ENCODE measurements at regions not wholly inside any gene's neighbourhood (a gene's known extent, or its start where the extent isn't known, plus 50 kb on each side); places are given as distances from the start of the nearest gene placed in this dataset.

DNA sequence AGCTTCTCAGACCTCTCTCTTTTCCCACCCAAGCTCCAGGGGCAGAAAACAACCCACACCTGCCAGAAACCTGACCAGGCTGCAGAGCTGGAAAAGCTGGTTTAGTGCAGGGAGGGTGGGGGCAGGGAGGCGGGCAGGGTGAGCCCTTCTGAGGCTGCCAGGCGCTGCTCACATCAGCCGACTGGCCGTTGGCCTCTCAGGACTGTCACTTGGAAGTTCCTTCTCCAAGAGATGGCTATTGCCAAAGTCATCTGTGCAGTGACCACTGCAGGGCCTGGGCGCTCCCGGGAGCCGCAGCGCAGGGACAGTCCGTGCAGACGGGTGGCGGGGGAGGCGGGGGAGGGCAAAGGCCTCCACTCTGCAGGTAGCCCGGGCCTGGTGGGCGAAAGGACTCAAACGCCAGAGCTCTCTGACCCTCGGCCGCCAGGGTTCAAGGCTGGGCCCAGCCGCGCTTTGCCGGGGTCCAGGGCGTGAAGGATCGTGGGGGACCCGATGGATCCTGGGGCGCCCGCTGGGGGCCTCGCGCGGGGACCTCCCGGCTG lies 205.0 kb upstream of the IER5L start:
- TF ChIP-seq POLR2AphosphoS5 (IDR thresholded peaks at IDR 0.05) (no peak), EP300 (IDR thresholded peaks at IDR 0.05) (no peak), POLR2A (IDR thresholded peaks at IDR 0.05; ENCODE audit: low read depth) (no peak)
- TF ChIP-seq, protein P1, sequence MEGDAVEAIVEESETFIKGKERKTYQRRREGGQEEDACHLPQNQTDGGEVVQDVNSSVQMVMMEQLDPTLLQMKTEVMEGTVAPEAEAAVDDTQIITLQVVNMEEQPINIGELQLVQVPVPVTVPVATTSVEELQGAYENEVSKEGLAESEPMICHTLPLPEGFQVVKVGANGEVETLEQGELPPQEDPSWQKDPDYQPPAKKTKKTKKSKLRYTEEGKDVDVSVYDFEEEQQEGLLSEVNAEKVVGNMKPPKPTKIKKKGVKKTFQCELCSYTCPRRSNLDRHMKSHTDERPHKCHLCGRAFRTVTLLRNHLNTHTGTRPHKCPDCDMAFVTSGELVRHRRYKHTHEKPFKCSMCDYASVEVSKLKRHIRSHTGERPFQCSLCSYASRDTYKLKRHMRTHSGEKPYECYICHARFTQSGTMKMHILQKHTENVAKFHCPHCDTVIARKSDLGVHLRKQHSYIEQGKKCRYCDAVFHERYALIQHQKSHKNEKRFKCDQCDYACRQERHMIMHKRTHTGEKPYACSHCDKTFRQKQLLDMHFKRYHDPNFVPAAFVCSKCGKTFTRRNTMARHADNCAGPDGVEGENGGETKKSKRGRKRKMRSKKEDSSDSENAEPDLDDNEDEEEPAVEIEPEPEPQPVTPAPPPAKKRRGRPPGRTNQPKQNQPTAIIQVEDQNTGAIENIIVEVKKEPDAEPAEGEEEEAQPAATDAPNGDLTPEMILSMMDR (IDR thresholded peaks at IDR 0.05) = no peak

Data from esophagus muscularis mucosa (tissue), 4 donors.